K562 (cell line): ENCODE measurements at regions not wholly inside any gene's neighbourhood (a gene's known extent, or its start where the extent isn't known, plus 50 kb on each side); places are given as distances from the start of the nearest gene placed in this dataset.

Experiments used
- ATAC-seq: fragments of 200-7000 bp; cut with Tn5 transposase; 3 replicates; pipeline ENCODE4 v1.9.1; 2020; ENCODE audit warnings: moderate library complexity
- BruUV-seq: library from RNA; stranded (reverse); fragments of 400-500 nt; replicated peaks from 2 replicates; lab custom pipeline; 2021; lab: Mats Ljungman, UMichigan
- CTCF ChIA-PET: fragments of 300-600 bp; formaldehyde crosslinking; extraction: SDS; loops from one replicate; lab custom pipeline; 2021; ENCODE audit warnings: low intra/inter-chr PET ratio; lab: Yijun Ruan, JAX
- POLR2A ChIA-PET: fragments of 300-600, 350-650 bp; sonication (Branson Sonifier 250); formaldehyde crosslinking; extraction: SDS; loops from one replicate; lab custom pipeline; 2021; ENCODE audit warnings: antibody characterized with exemption, inconsistent platforms; lab: Yijun Ruan, JAX
- DNase-seq, 4 experiments: peaks; one replicate each; pipeline versions ENCODE4 v3.0.0 to v3.0.0-alpha.2; 2011 to 2018; ENCODE audit warnings: low spot score in 3 of 4, mixed read lengths in 3 of 4; ENCODE audit errors: extremely low read depth in 1 of 4
- FAIRE-seq: peaks from 2 replicates; lab custom pipeline; 2011; peaks lifted over from hg19 to GRCh38; lab: Jason Lieb, UNC
- H2AFZ ChIP-seq: 2 replicates; pipeline ENCODE4 v1.6.0; 2011; ENCODE audit warnings: low read depth, low read length, control low read depth, inconsistent platforms
- H3K27ac ChIP-seq: fragments of 200-600 bp; 3 replicates; pipeline ENCODE4 v1.8.0; 2011; ENCODE audit warnings: low read depth, mild to moderate bottlenecking, control low read depth, inconsistent platforms, low read length, moderate library complexity, mixed read lengths; ENCODE audit errors: extremely low read depth
- H3K27me3 ChIP-seq, 2 experiments: fragments of 300-600 bp in 1 of 2; 2 replicates in 1 of 2; 3 replicates in 1 of 2; pipeline versions ENCODE4 v1.6.0 to v1.8.0; 2011; ENCODE audit warnings: inconsistent platforms in 2 of 2, low read length in 2 of 2, mild to moderate bottlenecking in 1 of 2, mixed read lengths in 1 of 2, moderate library complexity in 1 of 2; ENCODE audit not compliant: control insufficient read depth in 2 of 2, insufficient read depth in 2 of 2
- H3K36me3 ChIP-seq: fragments of 300-600 bp; 3 replicates; pipeline ENCODE4 v1.8.0; 2011; ENCODE audit warnings: mild to moderate bottlenecking, low read length, inconsistent platforms; ENCODE audit not compliant: control insufficient read depth, insufficient read depth
- H3K4me1 ChIP-seq, 2 experiments: fragments of 200-600 bp in 1 of 2; replicated peaks in 1 of 2; 2 replicates in 1 of 2; 3 replicates in 1 of 2; pipeline versions ENCODE4 v1.5.1 to v1.8.0; 2011; ENCODE audit warnings: inconsistent platforms in 2 of 2, low read length in 2 of 2, mild to moderate bottlenecking in 1 of 2, mixed read lengths in 1 of 2, moderate library complexity in 1 of 2; ENCODE audit not compliant: control insufficient read depth in 2 of 2, insufficient read depth in 2 of 2
- H3K4me2 ChIP-seq: 2 replicates; pipeline ENCODE4 v1.6.1; 2011; ENCODE audit warnings: low read length, control low read depth, inconsistent platforms, mixed read lengths; ENCODE audit not compliant: insufficient read depth
- H3K4me3 ChIP-seq: fragments of 200-600 bp; sonication (generic), shearing (Covaris generic); 2 replicates; pipeline ENCODE4 v1.5.1; 2016; ENCODE audit warnings: control low read depth, inconsistent platforms
- H3K79me2 ChIP-seq: fragments of 200-600 bp; 3 replicates; pipeline ENCODE4 v1.8.0; 2011; ENCODE audit warnings: low read length, inconsistent platforms; ENCODE audit not compliant: control insufficient read depth, insufficient read depth
- H3K9ac ChIP-seq, 2 experiments: 2 replicates each; pipeline versions ENCODE4 v1.6.0 to v1.6.1; 2011; ENCODE audit warnings: low read depth in 2 of 2, low read length in 2 of 2, control low read depth in 1 of 2, inconsistent platforms in 1 of 2, mild to moderate bottlenecking in 1 of 2, mixed read lengths in 1 of 2; ENCODE audit not compliant: insufficient read depth in 1 of 2
- H3K9me1 ChIP-seq: one replicate; pipeline ENCODE4 v1.6.0; 2011; ENCODE audit warnings: inconsistent platforms, mild to moderate bottlenecking, low read length, moderate library complexity; ENCODE audit not compliant: control insufficient read depth, insufficient read depth
- H3K9me3 ChIP-seq: replicated peaks from 2 replicates; pipeline ENCODE4 v1.5.1; 2011; ENCODE audit warnings: low read depth, low read length, inconsistent platforms; ENCODE audit not compliant: control insufficient read depth, insufficient read depth
- H4K20me1 ChIP-seq: replicated peaks from 2 replicates; pipeline ENCODE4 v1.6.1; 2011; ENCODE audit warnings: low read length, inconsistent platforms, mixed read lengths; ENCODE audit not compliant: control insufficient read depth, insufficient read depth
- ASH1L ChIP-seq: fragments of 450-650 bp; IDR thresholded peaks from 2 replicates; pipeline ENCODE4 v1.6.1; 2018; ENCODE audit warnings: borderline replicate concordance, mild to moderate bottlenecking, low read depth; ENCODE audit not compliant: partially characterized antibody
- BMI1 ChIP-seq: fragments of 150-350 bp; IDR thresholded peaks from 2 replicates; pipeline ENCODE4 v1.6.1; 2014; ENCODE audit warnings: low read length
- E4F1 ChIP-seq: fragments of 250-450 bp; sonication (Bioruptor Pico); IDR thresholded peaks from 2 replicates; pipeline ENCODE4 v1.5.0; 2021; ENCODE audit warnings: mild to moderate bottlenecking, borderline replicate concordance
- FOXA1 ChIP-seq: fragments of 450-650 bp; IDR thresholded peaks from 2 replicates; pipeline ENCODE4 v1.6.1; 2016; ENCODE audit warnings: mild to moderate bottlenecking, borderline replicate concordance
- FOXP4 ChIP-seq: sonication (generic); formaldehyde crosslinking; IDR thresholded peaks from 2 replicates; pipeline ENCODE4 v1.8.0; 2022; ENCODE audit warnings: mild to moderate bottlenecking, missing genetic modification reagents, borderline replicate concordance
- HMG20A ChIP-seq: fragments of 450-650 bp; formaldehyde crosslinking; conservative IDR thresholded peaks from 2 replicates; pipeline ENCODE4 v1.4.0; 2020; ENCODE audit warnings: mild to moderate bottlenecking, mixed read lengths
- MAFG ChIP-seq: fragments of 450-650 bp; conservative IDR thresholded peaks from 2 replicates; pipeline ENCODE4 v1.6.1; 2016; ENCODE audit warnings: missing genetic modification characterization, missing compliant biosample characterization
- NELFE ChIP-seq: IDR thresholded peaks from 2 replicates; pipeline ENCODE4 v1.6.1; 2011; ENCODE audit warnings: mild to moderate bottlenecking; ENCODE audit not compliant: insufficient read depth, insufficient read length
- NR2C1 ChIP-seq, 2 experiments: fragments of 450-650 bp; IDR thresholded peaks; 2 replicates each; pipeline ENCODE4 v1.6.1; 2017; ENCODE audit warnings: mild to moderate bottlenecking in 2 of 2, antibody characterized with exemption in 1 of 2, inconsistent platforms in 1 of 2, missing compliant biosample characterization in 1 of 2, missing genetic modification characterization in 1 of 2
- SIRT6 ChIP-seq: IDR thresholded peaks from one replicate; pipeline ENCODE4 v1.6.1; 2012; ENCODE audit warnings: low read depth, mild to moderate bottlenecking, control low read depth, inconsistent platforms, low read length, moderate library complexity
- SP1 ChIP-seq: sonication (generic); formaldehyde crosslinking; IDR thresholded peaks from 2 replicates; pipeline ENCODE4 v1.8.1; 2022; ENCODE audit warnings: mild to moderate bottlenecking, missing genetic modification reagents
- STAT5A ChIP-seq: IDR thresholded peaks from 2 replicates; pipeline ENCODE4 v1.6.1; 2012; ENCODE audit warnings: low read length, inconsistent platforms, borderline replicate concordance
- YY1 ChIP-seq, 3 experiments: IDR thresholded peaks; 2 replicates each; pipeline ENCODE4 v1.6.1; 2011; ENCODE audit warnings: low read length in 2 of 3, mild to moderate bottlenecking in 2 of 3, moderate library complexity in 2 of 3, borderline replicate concordance in 1 of 3, control low read depth in 1 of 3, low read depth in 1 of 3; ENCODE audit not compliant: insufficient read depth in 3 of 3, insufficient replicate concordance in 2 of 3, control insufficient read depth in 1 of 3, insufficient read length in 1 of 3; ENCODE audit errors: extremely low read depth in 1 of 3
- ZNF282 ChIP-seq: sonication (generic); formaldehyde crosslinking; IDR thresholded peaks from 2 replicates; pipeline ENCODE4 v1.8.1; 2023; ENCODE audit warnings: missing genetic modification reagents
- WGBS: fragments of 100-300 bp; shearing (Covaris generic); methylation state at CpG from one replicate; pipeline ENCODE4 v1.1.6; 2016; ENCODE audit warnings: low coverage, mixed read lengths; ENCODE audit not compliant: insufficient coverage; ENCODE audit errors: missing lambda C conversion rate; 5-methylcytosine and 5-hydroxymethylcytosine counted together
- in situ Hi-C: fragments of 300-500 bp; cut with MboI; formaldehyde crosslinking; loops from 4 replicates; pipeline ENCODE4 v1.15.0; 2018; ENCODE audit warnings: inconsistent platforms, mixed read lengths
- intact Hi-C: fragments of 100-400 bp; cut with micrococcal nuclease; formaldehyde crosslinking; loops from 2 replicates; pipeline ENCODE4 v1.14.2; 2022
- TF ChIP-seq, protein P1 (sequence below): IDR thresholded peaks from 3 replicates; pipeline ENCODE4 v1.6.1; 2011; ENCODE audit warnings: borderline replicate concordance, mild to moderate bottlenecking; ENCODE audit not compliant: insufficient read length, insufficient read depth

DNA sequence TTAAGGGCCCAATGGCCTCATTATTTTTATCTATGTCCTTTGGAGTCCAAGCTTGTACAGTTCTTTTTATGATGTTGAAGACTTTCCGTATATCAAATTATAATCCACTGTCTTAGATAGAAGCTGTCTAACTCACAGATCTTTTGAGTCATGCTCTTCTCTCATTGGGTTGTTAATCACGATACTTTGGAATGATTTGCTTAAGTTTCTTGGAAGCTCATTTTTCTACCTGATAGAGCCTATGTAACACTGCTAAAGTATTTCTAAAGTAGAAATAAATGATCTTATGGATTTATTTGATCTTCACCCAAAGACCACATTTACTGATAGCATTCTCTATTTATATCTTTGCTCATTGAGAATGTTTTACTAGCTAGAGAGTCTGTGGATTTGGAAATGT, 1554.1 kb downstream of the PLA2G4A start:
- Histone ChIP-seq H3K79me2 (no peaks in the 10 kb centered on the region), H3K27ac (no peak overlapping the region), H3K36me3 (no peaks in the 10 kb centered on the region), H3K9me3 (peaks cover 1% of the 10 kb centered on the region; the same call in 1 of the 2 replicates), H3K4me1 (no peaks in the 10 kb centered on the region), H3K9me1 (no peaks in the 10 kb centered on the region), H3K9ac (no peak overlapping the region), H3K27me3 (no peaks in the 10 kb centered on the region), H4K20me1 (no peaks in the 10 kb centered on the region), H3K4me3 (no peak overlapping the region), H2AFZ (no peak overlapping the region), H3K4me2 (no peak overlapping the region)
- DNase-seq (no peak), ATAC-seq (no peak), FAIRE-seq (no peak)
- WGBS: 4% methylated on average over 2 of the region's 2 CpGs
- intact Hi-C loops: no loop called here
- no TSS peak for BruUV-seq
- ChIA-PET CTCF (no interaction called here), POLR2A (interaction anchor here (1.0 kb wide), 1 partner anchor 15 kb away, joined by 3 read pairs; no protein-coding TSS in a partner anchor)
- in situ Hi-C loops: no loop called here
- TF ChIP-seq, protein P1, sequence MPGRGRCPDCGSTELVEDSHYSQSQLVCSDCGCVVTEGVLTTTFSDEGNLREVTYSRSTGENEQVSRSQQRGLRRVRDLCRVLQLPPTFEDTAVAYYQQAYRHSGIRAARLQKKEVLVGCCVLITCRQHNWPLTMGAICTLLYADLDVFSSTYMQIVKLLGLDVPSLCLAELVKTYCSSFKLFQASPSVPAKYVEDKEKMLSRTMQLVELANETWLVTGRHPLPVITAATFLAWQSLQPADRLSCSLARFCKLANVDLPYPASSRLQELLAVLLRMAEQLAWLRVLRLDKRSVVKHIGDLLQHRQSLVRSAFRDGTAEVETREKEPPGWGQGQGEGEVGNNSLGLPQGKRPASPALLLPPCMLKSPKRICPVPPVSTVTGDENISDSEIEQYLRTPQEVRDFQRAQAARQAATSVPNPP: no peak
- TF ChIP-seq STAT5A: no peak
- TF ChIP-seq FOXA1: no peak
- TF ChIP-seq FOXP4: no peak
- no peak for TF ChIP-seq ZNF282 (CRISPR knock-in tag)
- no peak for TF ChIP-seq SIRT6
- TF ChIP-seq HMG20A: no peak
- no peak for TF ChIP-seq NELFE
- TF ChIP-seq NR2C1 (IDR thresholded peaks at IDR 0.05): no peak
- TF ChIP-seq NR2C1 (tag; IDR thresholded peaks at IDR 0.05): no peak
- no peak for TF ChIP-seq ASH1L
- no peak for TF ChIP-seq YY1 (IDR thresholded peaks at IDR 0.05; ENCODE audit: borderline replicate concordance in 1 of 3, control insufficient read depth in 1 of 3, extremely low read depth in 1 of 3, insufficient read depth in 3 of 3, insufficient read length in 1 of 3, insufficient replicate concordance in 2 of 3, low read depth in 1 of 3, low read length in 2 of 3)
- TF ChIP-seq BMI1: no peak
- TF ChIP-seq SP1 (CRISPR knock-in tag): no peak
- TF ChIP-seq E4F1 (CRISPR knock-in tag): no peak
- TF ChIP-seq MAFG (tag): no peak
